Kidney (tissue), 13 donors: ENCODE measurements at regions not wholly inside any gene's neighbourhood (a gene's known extent, or its start where the extent isn't known, plus 50 kb on each side); places are given as distances from the start of the nearest gene placed in this dataset.

Experiments used
- DNase-seq, 5 donors: peaks; one replicate each; pipeline ENCODE4 v3.0.0-alpha.2; 2013 to 2020
- FAIRE-seq: peaks from 2 replicates; lab custom pipeline; 2012; peaks lifted over from hg19 to GRCh38; lab: Jason Lieb, UNC
- H3K27ac ChIP-seq, 2 donors: one replicate each; pipeline ENCODE4 v1.7.0; 2013; ENCODE audit warnings: low read depth in 2 of 2, low read length in 2 of 2, inconsistent platforms in 1 of 2
- H3K27me3 ChIP-seq: one replicate; pipeline ENCODE4 v1.7.1; 2013; ENCODE audit warnings: low read length, inconsistent platforms; ENCODE audit not compliant: control insufficient read depth, insufficient read depth
- H3K36me3 ChIP-seq, 3 donors: one replicate each; pipeline versions ENCODE4 v1.7.0 to v1.7.1; 2013; ENCODE audit warnings: low read length in 3 of 3, control low read depth in 1 of 3, inconsistent platforms in 1 of 3; ENCODE audit not compliant: insufficient read depth in 3 of 3, control insufficient read depth in 2 of 3
- H3K4me1 ChIP-seq, 3 donors: one replicate each; pipeline versions ENCODE4 v1.7.0 to v1.7.1; 2013; ENCODE audit warnings: low read length in 3 of 3, inconsistent platforms in 1 of 3, low read depth in 1 of 3; ENCODE audit not compliant: control insufficient read depth in 2 of 3, insufficient read depth in 2 of 3
- H3K4me3 ChIP-seq, 3 donors: one replicate each; pipeline versions ENCODE4 v1.7.0 to v1.8.1; 2013; ENCODE audit warnings: low read length in 3 of 3, control low read depth in 1 of 3, inconsistent platforms in 1 of 3
- H3K9ac ChIP-seq, 3 donors: one replicate each; pipeline versions ENCODE4 v1.7.0 to v1.7.1; 2013; ENCODE audit warnings: low read length in 3 of 3, control low read depth in 1 of 3, inconsistent platforms in 1 of 3
- H3K9me3 ChIP-seq, 3 donors: one replicate each; pipeline versions ENCODE4 v1.7.0 to v1.7.1; 2013; ENCODE audit warnings: low read length in 3 of 3, control low read depth in 1 of 3, inconsistent platforms in 1 of 3; ENCODE audit not compliant: control insufficient read depth in 2 of 3, insufficient read depth in 1 of 3
- intact Hi-C: fragments of 100-400 bp; cut with DNase I; formaldehyde crosslinking; loops from one replicate; pipeline ENCODE4 v1.11.1; 2022
- TF ChIP-seq, protein P1 (sequence below): IDR thresholded peaks from 3 replicates; pipeline ENCODE4 v1.5.1; 2012; ENCODE audit warnings: mild to moderate bottlenecking, moderate library complexity, borderline replicate concordance; ENCODE audit not compliant: insufficient read depth; ENCODE audit errors: extremely low read depth
- donor health status: control.
- donor health status: control.
- donor health status: control.
- donor health status: control.
- donor health status: control.
- donor health status: DM: yes; HTN: yes; CAD: no.
- donor health status: Normal renal cell carcinoma (clear cell type).

DNA sequence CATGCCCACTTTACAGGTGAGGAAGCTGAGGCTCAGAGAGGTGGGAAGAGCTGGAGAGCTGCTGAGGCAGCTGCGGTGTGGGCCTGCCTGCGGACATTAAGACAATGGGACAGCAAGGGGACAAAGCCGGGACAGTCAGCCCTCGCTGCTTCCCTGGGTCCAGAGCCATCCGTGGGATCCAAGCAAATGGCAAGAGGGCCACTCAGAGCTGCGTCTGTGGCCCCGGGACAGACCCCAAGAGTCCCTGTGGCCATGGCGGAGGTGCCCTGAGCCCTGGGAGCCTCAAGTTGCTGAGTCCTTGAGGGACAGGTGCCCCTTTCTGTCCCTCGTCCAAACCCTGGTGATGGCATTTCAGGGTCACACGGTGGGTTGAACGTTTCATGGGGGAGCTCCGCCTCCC lies 191.9 kb downstream of the OLFM1 start:
- no peak overlapping the region for H3K4me3 ChIP-seq
- no peaks in the 10 kb centered on the region for H3K27me3 ChIP-seq
- H3K9me3 ChIP-seq = no peaks in the 10 kb centered on the region
- H3K4me1 ChIP-seq = no peaks in the 10 kb centered on the region
- FAIRE-seq (no peak), DNase-seq (no peak)
- intact Hi-C loops = no loop called here
- H3K27ac ChIP-seq = no peak overlapping the region
- TF ChIP-seq, protein P1, sequence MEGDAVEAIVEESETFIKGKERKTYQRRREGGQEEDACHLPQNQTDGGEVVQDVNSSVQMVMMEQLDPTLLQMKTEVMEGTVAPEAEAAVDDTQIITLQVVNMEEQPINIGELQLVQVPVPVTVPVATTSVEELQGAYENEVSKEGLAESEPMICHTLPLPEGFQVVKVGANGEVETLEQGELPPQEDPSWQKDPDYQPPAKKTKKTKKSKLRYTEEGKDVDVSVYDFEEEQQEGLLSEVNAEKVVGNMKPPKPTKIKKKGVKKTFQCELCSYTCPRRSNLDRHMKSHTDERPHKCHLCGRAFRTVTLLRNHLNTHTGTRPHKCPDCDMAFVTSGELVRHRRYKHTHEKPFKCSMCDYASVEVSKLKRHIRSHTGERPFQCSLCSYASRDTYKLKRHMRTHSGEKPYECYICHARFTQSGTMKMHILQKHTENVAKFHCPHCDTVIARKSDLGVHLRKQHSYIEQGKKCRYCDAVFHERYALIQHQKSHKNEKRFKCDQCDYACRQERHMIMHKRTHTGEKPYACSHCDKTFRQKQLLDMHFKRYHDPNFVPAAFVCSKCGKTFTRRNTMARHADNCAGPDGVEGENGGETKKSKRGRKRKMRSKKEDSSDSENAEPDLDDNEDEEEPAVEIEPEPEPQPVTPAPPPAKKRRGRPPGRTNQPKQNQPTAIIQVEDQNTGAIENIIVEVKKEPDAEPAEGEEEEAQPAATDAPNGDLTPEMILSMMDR = no peak
- H3K36me3 ChIP-seq = no peaks in the 10 kb centered on the region
- H3K9ac ChIP-seq = no peak overlapping the region

DNA sequence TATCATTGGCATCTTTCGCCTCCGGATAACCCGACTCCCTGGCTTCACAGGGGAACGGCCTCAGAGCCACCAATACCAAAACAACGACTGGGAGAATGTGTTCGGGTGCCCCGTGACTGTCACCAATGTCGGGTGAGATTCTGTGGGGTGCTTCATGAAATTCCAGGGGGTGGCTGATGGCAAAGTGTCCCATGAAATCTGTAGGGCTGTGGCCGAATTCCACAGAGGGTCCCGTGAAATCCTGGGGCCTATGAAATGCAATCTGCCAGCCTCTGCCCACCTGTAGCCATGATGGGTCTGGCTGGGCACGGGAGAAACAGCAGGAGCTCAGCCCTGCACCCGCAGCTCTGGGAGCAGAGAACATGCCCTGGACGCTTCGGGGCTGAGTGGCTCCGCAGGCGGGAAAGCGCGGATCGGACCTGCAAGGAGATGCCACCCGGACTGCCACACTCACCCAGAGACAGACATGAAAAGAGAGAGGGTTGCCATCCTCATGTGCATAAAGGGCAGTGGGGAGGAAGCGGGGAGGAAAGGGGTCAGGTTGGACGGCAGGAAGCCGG lies 192.4 kb downstream of the OLFM1 start:
- TF ChIP-seq, protein P1 = no peak
- no peaks in the 10 kb centered on the region for H3K4me1 ChIP-seq
- no peaks in the 10 kb centered on the region for H3K36me3 ChIP-seq
- DNase-seq = no peak
- H3K27me3 ChIP-seq = no peaks in the 10 kb centered on the region
- H3K4me3 ChIP-seq = no peak overlapping the region
- H3K27ac ChIP-seq = no peak overlapping the region
- H3K9ac ChIP-seq = no peak overlapping the region
- FAIRE-seq = no peak
- intact Hi-C loops = no loop called here
- H3K9me3 ChIP-seq = no peaks in the 10 kb centered on the region

DNA sequence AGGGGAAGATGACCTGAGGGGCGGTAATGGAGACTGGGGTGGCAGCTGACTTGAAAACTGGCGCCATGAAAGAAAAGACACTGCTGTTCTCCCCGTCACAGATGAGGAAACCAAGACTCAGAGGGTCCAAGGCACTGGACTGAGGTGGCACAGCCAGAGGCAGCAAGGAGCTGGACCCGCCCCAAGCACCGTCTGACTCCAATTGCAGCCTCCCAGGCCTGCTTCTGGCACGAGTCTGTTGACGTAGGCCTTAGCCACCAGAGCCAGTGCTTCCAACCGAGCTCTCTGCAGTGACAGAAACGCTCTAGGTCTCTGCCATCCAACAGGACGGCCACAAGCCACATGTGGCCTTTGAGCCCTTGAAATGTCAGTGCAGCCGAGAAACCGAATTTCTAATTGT lies 193.2 kb downstream of the OLFM1 start:
- no peak for FAIRE-seq
- DNase-seq = no peak
- intact Hi-C loops = no loop called here

More for the DNA sequence above, 193.2 kb downstream of the OLFM1 start:
- Histone ChIP-seq H3K27me3 (no peaks in the 10 kb centered on the region), H3K9ac (no peak overlapping the region), H3K9me3 (no peaks in the 10 kb centered on the region), H3K4me1 (no peaks in the 10 kb centered on the region), H3K27ac (no peak overlapping the region), H3K36me3 (no peaks in the 10 kb centered on the region), H3K4me3 (no peak overlapping the region)
- TF ChIP-seq, protein P1 = no peak
